ENCODE measurements at regions not wholly inside any gene's neighbourhood (a gene's known extent, or its start where the extent isn't known, plus 50 kb on each side); places are given as distances from the start of the nearest gene placed in this dataset.

GRCh38 chr15:93459396-93459795 is 370.4 kb upstream of the RGMA start:
- TF ChIP-seq, protein P1, sequence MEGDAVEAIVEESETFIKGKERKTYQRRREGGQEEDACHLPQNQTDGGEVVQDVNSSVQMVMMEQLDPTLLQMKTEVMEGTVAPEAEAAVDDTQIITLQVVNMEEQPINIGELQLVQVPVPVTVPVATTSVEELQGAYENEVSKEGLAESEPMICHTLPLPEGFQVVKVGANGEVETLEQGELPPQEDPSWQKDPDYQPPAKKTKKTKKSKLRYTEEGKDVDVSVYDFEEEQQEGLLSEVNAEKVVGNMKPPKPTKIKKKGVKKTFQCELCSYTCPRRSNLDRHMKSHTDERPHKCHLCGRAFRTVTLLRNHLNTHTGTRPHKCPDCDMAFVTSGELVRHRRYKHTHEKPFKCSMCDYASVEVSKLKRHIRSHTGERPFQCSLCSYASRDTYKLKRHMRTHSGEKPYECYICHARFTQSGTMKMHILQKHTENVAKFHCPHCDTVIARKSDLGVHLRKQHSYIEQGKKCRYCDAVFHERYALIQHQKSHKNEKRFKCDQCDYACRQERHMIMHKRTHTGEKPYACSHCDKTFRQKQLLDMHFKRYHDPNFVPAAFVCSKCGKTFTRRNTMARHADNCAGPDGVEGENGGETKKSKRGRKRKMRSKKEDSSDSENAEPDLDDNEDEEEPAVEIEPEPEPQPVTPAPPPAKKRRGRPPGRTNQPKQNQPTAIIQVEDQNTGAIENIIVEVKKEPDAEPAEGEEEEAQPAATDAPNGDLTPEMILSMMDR (IDR thresholded peaks at IDR 0.05): no peak
- TF ChIP-seq POLR2A (IDR thresholded peaks at IDR 0.05): no peak
